IMR-90 (cell line): ENCODE measurements at regions not wholly inside any gene's neighbourhood (a gene's known extent, or its start where the extent isn't known, plus 50 kb on each side); places are given as distances from the start of the nearest gene placed in this dataset.

Experiments used
- ATAC-seq: fragments of 200-7000 bp; cut with Tn5 transposase; 2 replicates; pipeline ENCODE4 v1.9.1; 2020; ENCODE audit warnings: low read depth, mild to moderate bottlenecking, moderate library complexity
- BruUV-seq: library from RNA; stranded (reverse); fragments of 400-500 nt; replicated peaks from 2 replicates; lab custom pipeline; 2021; lab: Mats Ljungman, UMichigan
- CTCF ChIA-PET: fragments of 300-600 bp; formaldehyde crosslinking; extraction: SDS; loops from one replicate; lab custom pipeline; 2021; ENCODE audit warnings: antibody characterized with exemption; lab: Yijun Ruan, JAX
- POLR2A ChIA-PET: fragments of 300-600 bp; sonication (Branson Sonifier 250); formaldehyde crosslinking; loops from one replicate; lab custom pipeline; 2022; ENCODE audit warnings: antibody characterized with exemption; ENCODE audit not compliant: unreplicated experiment; lab: Charles Lee
- DNase-seq: peaks from one replicate; pipeline ENCODE4 v3.0.0; 2013
- H2AFZ ChIP-seq: replicated peaks from 2 replicates; pipeline ENCODE3; 2013; ENCODE audit warnings: low read length, mild to moderate bottlenecking; ENCODE audit not compliant: poor library complexity
- H2AK5ac ChIP-seq: 2 replicates; pipeline ENCODE4 v1.6.1; 2013; ENCODE audit warnings: low read depth, low read length, inconsistent platforms
- H2AK9ac ChIP-seq: replicated peaks from 2 replicates; pipeline ENCODE3; 2013; ENCODE audit warnings: mild to moderate bottlenecking, low read depth, low read length, moderate library complexity; ENCODE audit not compliant: poor library complexity
- H2BK120ac ChIP-seq: 2 replicates; pipeline ENCODE4 v1.6.1; 2013; ENCODE audit warnings: low read depth, low read length, inconsistent platforms
- H2BK15ac ChIP-seq: 3 replicates; pipeline ENCODE4 v1.6.1; 2013; ENCODE audit warnings: low read depth, low read length, inconsistent platforms
- H2BK20ac ChIP-seq: 2 replicates; pipeline ENCODE4 v1.6.1; 2013; ENCODE audit warnings: low read depth, mild to moderate bottlenecking, inconsistent platforms, low read length, moderate library complexity
- H2BK5ac ChIP-seq: 2 replicates; pipeline ENCODE4 v1.6.1; 2013; ENCODE audit warnings: mild to moderate bottlenecking, low read depth, low read length, inconsistent platforms; ENCODE audit not compliant: poor library complexity, severe bottlenecking
- H3K14ac ChIP-seq: replicated peaks from 2 replicates; pipeline ENCODE4 v1.6.1; 2013; ENCODE audit warnings: low read depth, low read length, inconsistent platforms
- H3K18ac ChIP-seq: 2 replicates; pipeline ENCODE4 v1.6.1; 2013; ENCODE audit warnings: low read depth, low read length, control low read depth
- H3K23ac ChIP-seq: 2 replicates; pipeline ENCODE4 v1.6.1; 2013; ENCODE audit warnings: low read depth, low read length, inconsistent platforms
- H3K27ac ChIP-seq: 2 replicates; pipeline ENCODE4 v1.5.1; 2013; ENCODE audit warnings: mild to moderate bottlenecking, control low read depth, low read length; ENCODE audit not compliant: insufficient read depth
- H3K27me3 ChIP-seq: 2 replicates; pipeline ENCODE4 v1.6.1; 2013; ENCODE audit warnings: low read length; ENCODE audit not compliant: control insufficient read depth, insufficient read depth
- H3K36me3 ChIP-seq: 2 replicates; pipeline ENCODE4 v1.6.1; 2013; ENCODE audit warnings: low read length, mixed read lengths; ENCODE audit not compliant: control insufficient read depth, insufficient read depth
- H3K4ac ChIP-seq: 2 replicates; pipeline ENCODE4 v1.6.1; 2013; ENCODE audit warnings: low read depth, low read length, inconsistent platforms
- H3K4me1 ChIP-seq: 2 replicates; pipeline ENCODE4 v1.6.1; 2013; ENCODE audit warnings: low read length, mixed read lengths; ENCODE audit not compliant: control insufficient read depth, insufficient read depth
- H3K4me2 ChIP-seq: 2 replicates; pipeline ENCODE4 v1.6.1; 2013; ENCODE audit warnings: low read depth, mild to moderate bottlenecking, control low read depth, low read length, moderate library complexity
- H3K4me3 ChIP-seq: 2 replicates; pipeline ENCODE4 v1.5.1; 2013; ENCODE audit warnings: low read depth, mild to moderate bottlenecking, control low read depth, low read length, moderate library complexity; ENCODE audit not compliant: insufficient read depth
- H3K56ac ChIP-seq: 2 replicates; pipeline ENCODE4 v1.6.1; 2013; ENCODE audit warnings: low read length, inconsistent platforms; ENCODE audit not compliant: insufficient read depth; ENCODE audit errors: extremely low read depth
- H3K79me1 ChIP-seq, 2 experiments: 2 replicates each; pipeline ENCODE4 v1.6.1; 2013; ENCODE audit warnings: low read length in 2 of 2, inconsistent platforms in 1 of 2, low read depth in 1 of 2
- H3K9ac ChIP-seq: 2 replicates; pipeline ENCODE4 v1.6.1; 2013; ENCODE audit warnings: low read depth, low read length, control low read depth
- H3K9me1 ChIP-seq: 2 replicates; pipeline ENCODE4 v1.6.1; 2013; ENCODE audit warnings: low read length, inconsistent platforms; ENCODE audit not compliant: insufficient read depth
- H3K9me3 ChIP-seq: 2 replicates; pipeline ENCODE4 v1.6.1; 2013; ENCODE audit warnings: low read length; ENCODE audit not compliant: control insufficient read depth, insufficient read depth
- H4K20me1 ChIP-seq: 2 replicates; pipeline ENCODE4 v1.6.1; 2013; ENCODE audit warnings: low read length, inconsistent platforms; ENCODE audit not compliant: insufficient read depth
- H4K5ac ChIP-seq: 2 replicates; pipeline ENCODE4 v1.6.1; 2013; ENCODE audit warnings: mild to moderate bottlenecking, low read depth, low read length, control low read depth
- H4K8ac ChIP-seq, 2 experiments: 2 replicates each; pipeline ENCODE4 v1.6.1; 2013; ENCODE audit warnings: low read depth in 2 of 2, low read length in 2 of 2, control low read depth in 1 of 2, inconsistent platforms in 1 of 2
- H4K91ac ChIP-seq: 2 replicates; pipeline ENCODE4 v1.6.1; 2013; ENCODE audit warnings: low read depth, low read length, inconsistent platforms; ENCODE audit not compliant: insufficient read depth
- BHLHE40 ChIP-seq: fragments of 150-350 bp; IDR thresholded peaks from 2 replicates; pipeline ENCODE4 v1.6.1; 2016; ENCODE audit warnings: mild to moderate bottlenecking, low read depth, low read length
- CEBPB ChIP-seq: IDR thresholded peaks from 2 replicates; pipeline ENCODE4 v1.6.1; 2012; ENCODE audit warnings: low read depth, low read length, improper control_type of control experiment
- CHD1 ChIP-seq: IDR thresholded peaks from 2 replicates; pipeline ENCODE4 v1.6.1; 2012; ENCODE audit warnings: low read depth, low read length, improper control_type of control experiment
- MAFK ChIP-seq: IDR thresholded peaks from 2 replicates; pipeline ENCODE4 v1.6.1; 2012; ENCODE audit warnings: low read depth, low read length, improper control_type of control experiment
- POLR2A ChIP-seq: IDR thresholded peaks from 2 replicates; pipeline ENCODE4 v1.6.1; 2012; ENCODE audit warnings: mild to moderate bottlenecking, low read depth, low read length
- RAD21 ChIP-seq: IDR thresholded peaks from 2 replicates; pipeline ENCODE4 v1.6.1; 2012; ENCODE audit warnings: low read length, improper control_type of control experiment
- SMC3 ChIP-seq: fragments of 150-350 bp; IDR thresholded peaks from 2 replicates; pipeline ENCODE4 v1.6.1; 2016; ENCODE audit warnings: low read depth, mild to moderate bottlenecking, antibody characterized with exemption, low read length, moderate library complexity
- USF2 ChIP-seq: fragments of 150-350 bp; IDR thresholded peaks from 2 replicates; pipeline ENCODE4 v1.6.1; 2017; ENCODE audit warnings: mild to moderate bottlenecking, antibody characterized with exemption, low read length, low read depth
- WGBS, 2 experiments: methylation state at CpG; one replicate each; pipeline versions ENCODE4 v1.1.5 to v1.1.7; 2013; ENCODE audit warnings: missing lambda C conversion rate in 2 of 2; ENCODE audit not compliant: insufficient read length in 1 of 2; ENCODE audit errors: extremely low coverage in 2 of 2; 5-methylcytosine and 5-hydroxymethylcytosine counted together
- dilution Hi-C: fragments of 300-500 bp; cut with HindIII; formaldehyde crosslinking; loops from one replicate; pipeline ENCODE4 v1.14.3; 2018; ENCODE audit warnings: low sequenced_read_pairs; ENCODE audit not compliant: unreplicated experiment
- in situ Hi-C: fragments of 300-500 bp; cut with MboI; formaldehyde crosslinking; loops from 3 replicates; pipeline ENCODE4 v1.14.3; 2019; ENCODE audit warnings: low sequenced_read_pairs, inconsistent platforms, mixed read lengths
- intact Hi-C: fragments of 100-400 bp; cut with micrococcal nuclease; formaldehyde crosslinking; loops from 2 replicates; pipeline ENCODE4 v1.10.0; 2022

- Histone ChIP-seq H3K79me1 (no peaks in the 10 kb centered on the region), H2BK15ac (no peak overlapping the region), H2BK20ac (no peak overlapping the region), H3K27ac (no peak overlapping the region), H3K23ac (no peak overlapping the region), H3K27me3 (no peaks in the 10 kb centered on the region), H3K36me3 (no peaks in the 10 kb centered on the region), H2AFZ (no peak overlapping the region), H3K9ac (no peak overlapping the region), H3K14ac (no peak overlapping the region), H4K5ac (no peak overlapping the region), H2BK5ac (no peak overlapping the region), H2BK120ac (no peak overlapping the region), H3K9me3 (no peaks in the 10 kb centered on the region), H3K4me3 (no peak overlapping the region), H3K18ac (no peak overlapping the region), H4K8ac (no peak overlapping the region), H4K91ac (no peak overlapping the region), H2AK9ac (no peak overlapping the region), H3K56ac (no peak overlapping the region), H3K9me1 (no peaks in the 10 kb centered on the region), H4K20me1 (no peaks in the 10 kb centered on the region), H3K4me1 (peaks cover 2% of the 10 kb centered on the region; the same call in 1 of the 2 replicates), H2AK5ac (no peak overlapping the region), H3K4ac (no peak overlapping the region), H3K4me2 (no peak overlapping the region)
- whole genome bisulfite sequencing, 2 experiments, result no CpG with 5 or more reads among the region's 13 CpGs
- intact Hi-C loops (no loop called here), in situ Hi-C loops (no loop called here), dilution Hi-C loops (no loop called here)
- POLR2A ChIA-PET, result no interaction called here
- DNase-seq, result no peak
- CTCF ChIA-PET, result no interaction called here
- BruUV-seq, result no TSS peak
- ATAC-seq, result no peak
- no peak for TF ChIP-seq BHLHE40
- TF ChIP-seq CHD1, result no peak
- no peak for TF ChIP-seq MAFK
- no peak for TF ChIP-seq CEBPB
- TF ChIP-seq SMC3, result no peak
- TF ChIP-seq RAD21, result no peak
- TF ChIP-seq USF2, result no peak
- TF ChIP-seq POLR2A, result no peak
Observed at GRCh38 chr2:5562426-5562825, 129.8 kb upstream of the SOX11 start.
